SHP77 (cell line): ENCODE measurements at regions not wholly inside any gene's neighbourhood (a gene's known extent, or its start where the extent isn't known, plus 50 kb on each side); places are given as distances from the start of the nearest gene placed in this dataset.
"Not testable (repeated sequence)": the region's sequence is repeated elsewhere in the genome, so short reads cannot be mapped to it uniquely, and the experiment has no call there.

Experiments used
- DNase-seq, 2 experiments: peaks; one replicate each; lab custom pipeline; 2025; lab: John Stamatoyannopoulos, UW

- DNase-seq, result no peak
Observed at GRCh38 chr20:40931410-40932044, 97.1 kb upstream of the TOP1 start.

- DNase-seq, result no peak
Observed at GRCh38 chr20:40932436-40932835, 96.2 kb upstream of the TOP1 start.

GRCh38 chr20:40933758-40934157 lies 94.9 kb upstream of the TOP1 start:
- DNase-seq, result no peak

GRCh38 chr20:40938020-40938419 lies 90.6 kb upstream of the TOP1 start:
- no peak for DNase-seq

- no peak for DNase-seq
Observed at GRCh38 chr20:40939667-40940066, 89.0 kb upstream of the TOP1 start.

GRCh38 chr20:40941133-40941610 lies 87.5 kb upstream of the TOP1 start:
- DNase-seq, result no peak

- no peak for DNase-seq
Observed at GRCh38 chr20:40942006-40942405, 86.6 kb upstream of the TOP1 start.

- no peak for DNase-seq
Observed at GRCh38 chr20:40942775-40943174, 85.8 kb upstream of the TOP1 start.

- DNase-seq, result no peak
Observed at GRCh38 chr20:40943591-40943990, 85.0 kb upstream of the TOP1 start.

GRCh38 chr20:40945189-40945588 lies 83.4 kb upstream of the TOP1 start:
- no peak for DNase-seq

- no peak for DNase-seq
Observed at GRCh38 chr20:40945754-40946450, 82.7 kb upstream of the TOP1 start.

- DNase-seq, result no peak
Observed at GRCh38 chr20:40946451-40946850, 82.2 kb upstream of the TOP1 start.

GRCh38 chr20:40948465-40949267 lies 80.0 kb upstream of the TOP1 start:
- DNase-seq, result no peak

- DNase-seq, result no peak
Observed at GRCh38 chr20:40949346-40949745, 79.3 kb upstream of the TOP1 start.

GRCh38 chr20:40952136-40952535 lies 76.5 kb upstream of the TOP1 start:
- no peak for DNase-seq

- DNase-seq, result no peak
Observed at GRCh38 chr20:40953416-40953815, 75.2 kb upstream of the TOP1 start.

- DNase-seq, result no peak
Observed at GRCh38 chr20:40953856-40954255, 74.8 kb upstream of the TOP1 start.

GRCh38 chr20:40954521-40955165 lies 74.0 kb upstream of the TOP1 start:
- DNase-seq, result no peak

GRCh38 chr20:40955326-40955725 lies 73.3 kb upstream of the TOP1 start:
- no peak for DNase-seq

- DNase-seq, result not testable (repeated sequence)
Observed at GRCh38 chr20:40955826-40956225, 72.8 kb upstream of the TOP1 start.

GRCh38 chr20:40956542-40957264 lies 71.9 kb upstream of the TOP1 start:
- no peak for DNase-seq

- no peak for DNase-seq
Observed at GRCh38 chr20:40957265-40957760, 71.3 kb upstream of the TOP1 start.
